ENCODE measurements at regions not wholly inside any gene's neighbourhood (a gene's known extent, or its start where the extent isn't known, plus 50 kb on each side); places are given as distances from the start of the nearest gene placed in this dataset.

DNA sequence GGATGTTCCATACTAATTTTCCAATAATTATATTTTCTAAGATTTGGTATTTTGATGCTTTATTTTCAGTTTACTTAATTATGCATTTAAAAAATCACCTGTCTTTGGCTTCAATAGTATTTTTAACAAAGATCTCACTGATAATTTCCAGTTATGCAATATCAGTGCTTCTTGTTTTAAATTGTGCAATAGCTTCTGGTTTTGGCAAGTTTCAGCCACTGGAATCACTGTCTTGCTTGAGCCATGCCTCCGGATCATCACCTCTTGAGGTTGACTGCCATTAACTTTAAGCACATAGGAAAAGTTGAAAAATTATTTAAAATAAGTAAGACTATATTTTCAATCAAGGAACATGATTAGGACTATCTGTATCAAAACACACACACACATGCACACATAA, 1242.1 kb downstream of the HACE1 start (continued):
- TF ChIP-seq, protein P1, sequence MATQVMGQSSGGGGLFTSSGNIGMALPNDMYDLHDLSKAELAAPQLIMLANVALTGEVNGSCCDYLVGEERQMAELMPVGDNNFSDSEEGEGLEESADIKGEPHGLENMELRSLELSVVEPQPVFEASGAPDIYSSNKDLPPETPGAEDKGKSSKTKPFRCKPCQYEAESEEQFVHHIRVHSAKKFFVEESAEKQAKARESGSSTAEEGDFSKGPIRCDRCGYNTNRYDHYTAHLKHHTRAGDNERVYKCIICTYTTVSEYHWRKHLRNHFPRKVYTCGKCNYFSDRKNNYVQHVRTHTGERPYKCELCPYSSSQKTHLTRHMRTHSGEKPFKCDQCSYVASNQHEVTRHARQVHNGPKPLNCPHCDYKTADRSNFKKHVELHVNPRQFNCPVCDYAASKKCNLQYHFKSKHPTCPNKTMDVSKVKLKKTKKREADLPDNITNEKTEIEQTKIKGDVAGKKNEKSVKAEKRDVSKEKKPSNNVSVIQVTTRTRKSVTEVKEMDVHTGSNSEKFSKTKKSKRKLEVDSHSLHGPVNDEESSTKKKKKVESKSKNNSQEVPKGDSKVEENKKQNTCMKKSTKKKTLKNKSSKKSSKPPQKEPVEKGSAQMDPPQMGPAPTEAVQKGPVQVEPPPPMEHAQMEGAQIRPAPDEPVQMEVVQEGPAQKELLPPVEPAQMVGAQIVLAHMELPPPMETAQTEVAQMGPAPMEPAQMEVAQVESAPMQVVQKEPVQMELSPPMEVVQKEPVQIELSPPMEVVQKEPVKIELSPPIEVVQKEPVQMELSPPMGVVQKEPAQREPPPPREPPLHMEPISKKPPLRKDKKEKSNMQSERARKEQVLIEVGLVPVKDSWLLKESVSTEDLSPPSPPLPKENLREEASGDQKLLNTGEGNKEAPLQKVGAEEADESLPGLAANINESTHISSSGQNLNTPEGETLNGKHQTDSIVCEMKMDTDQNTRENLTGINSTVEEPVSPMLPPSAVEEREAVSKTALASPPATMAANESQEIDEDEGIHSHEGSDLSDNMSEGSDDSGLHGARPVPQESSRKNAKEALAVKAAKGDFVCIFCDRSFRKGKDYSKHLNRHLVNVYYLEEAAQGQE (IDR thresholded peaks at IDR 0.05), result no peak

DNA sequence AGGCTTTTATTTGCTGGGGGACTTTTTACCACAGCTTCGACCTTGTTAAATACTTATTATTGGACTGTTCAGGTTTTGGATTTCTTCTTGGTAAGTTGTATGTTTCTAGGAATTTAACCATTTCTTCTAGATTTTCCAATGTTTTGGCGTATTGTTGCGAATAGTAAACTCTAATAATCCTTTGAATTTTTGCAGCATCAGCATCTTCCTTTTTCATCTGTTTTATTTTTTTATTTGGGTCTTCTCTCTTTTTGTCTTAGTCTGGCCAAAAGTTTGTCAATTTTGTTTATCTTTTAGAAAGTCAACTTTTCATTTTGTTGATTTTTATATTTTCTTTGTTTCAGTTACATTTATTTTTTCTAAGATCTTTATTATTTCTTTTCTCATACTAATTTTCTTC, 1272.0 kb downstream of the HACE1 start:
- H3K4me1 ChIP-seq (ENCODE audit: control insufficient read depth in 4 of 4, insufficient read depth in 4 of 4, low read length in 3 of 4), result no peaks in the 10 kb centered on the region
- no peak for DNase-seq (ENCODE audit: low spot score)
- H3K9ac ChIP-seq (ENCODE audit: low read depth in 1 of 2, low read length in 2 of 2), result no peak overlapping the region
- H3K27me3 ChIP-seq (ENCODE audit: control insufficient read depth in 4 of 4, insufficient read depth in 4 of 4, low read length in 3 of 4), result no peaks in the 10 kb centered on the region
- H3K36me3 ChIP-seq (ENCODE audit: control insufficient read depth in 4 of 4, insufficient read depth in 3 of 4, low read depth in 1 of 4, low read length in 3 of 4), result no peaks in the 10 kb centered on the region
- WGBS, result 90% methylated on average over 3 of the region's 3 CpGs
- H3K4me3 ChIP-seq (ENCODE audit: low read depth in 1 of 3, low read length in 3 of 3), result no peak overlapping the region
- TF ChIP-seq NR2F2 (IDR thresholded peaks at IDR 0.05) (no peak), SP1 (IDR thresholded peaks at IDR 0.05) (no peak), RAD21 (IDR thresholded peaks at IDR 0.05) (no peak), FOXA2 (IDR thresholded peaks at IDR 0.05) (no peak), TAF1 (conservative IDR thresholded peaks at IDR 0.05) (no peak), RXRA (IDR thresholded peaks at IDR 0.05) (no peak), GABPA (IDR thresholded peaks at IDR 0.05 in 1 of 2, conservative IDR thresholded peaks at IDR 0.05 in 1 of 2) (no peak)
- TF ChIP-seq, protein P1 (IDR thresholded peaks at IDR 0.05), result no peak
- TF ChIP-seq, protein P2, sequence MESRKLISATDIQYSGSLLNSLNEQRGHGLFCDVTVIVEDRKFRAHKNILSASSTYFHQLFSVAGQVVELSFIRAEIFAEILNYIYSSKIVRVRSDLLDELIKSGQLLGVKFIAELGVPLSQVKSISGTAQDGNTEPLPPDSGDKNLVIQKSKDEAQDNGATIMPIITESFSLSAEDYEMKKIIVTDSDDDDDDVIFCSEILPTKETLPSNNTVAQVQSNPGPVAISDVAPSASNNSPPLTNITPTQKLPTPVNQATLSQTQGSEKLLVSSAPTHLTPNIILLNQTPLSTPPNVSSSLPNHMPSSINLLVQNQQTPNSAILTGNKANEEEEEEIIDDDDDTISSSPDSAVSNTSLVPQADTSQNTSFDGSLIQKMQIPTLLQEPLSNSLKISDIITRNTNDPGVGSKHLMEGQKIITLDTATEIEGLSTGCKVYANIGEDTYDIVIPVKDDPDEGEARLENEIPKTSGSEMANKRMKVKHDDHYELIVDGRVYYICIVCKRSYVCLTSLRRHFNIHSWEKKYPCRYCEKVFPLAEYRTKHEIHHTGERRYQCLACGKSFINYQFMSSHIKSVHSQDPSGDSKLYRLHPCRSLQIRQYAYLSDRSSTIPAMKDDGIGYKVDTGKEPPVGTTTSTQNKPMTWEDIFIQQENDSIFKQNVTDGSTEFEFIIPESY (IDR thresholded peaks at IDR 0.05), result no peak
- TF ChIP-seq, protein P3, sequence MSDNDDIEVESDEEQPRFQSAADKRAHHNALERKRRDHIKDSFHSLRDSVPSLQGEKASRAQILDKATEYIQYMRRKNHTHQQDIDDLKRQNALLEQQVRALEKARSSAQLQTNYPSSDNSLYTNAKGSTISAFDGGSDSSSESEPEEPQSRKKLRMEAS (IDR thresholded peaks at IDR 0.05), result no peak
- no peaks in the 10 kb centered on the region for H3K9me3 ChIP-seq (ENCODE audit: control insufficient read depth in 4 of 4, low read length in 3 of 4)
- H3K27ac ChIP-seq (ENCODE audit: low read depth in 1 of 2, low read length in 2 of 2), result no peak overlapping the region

DNA sequence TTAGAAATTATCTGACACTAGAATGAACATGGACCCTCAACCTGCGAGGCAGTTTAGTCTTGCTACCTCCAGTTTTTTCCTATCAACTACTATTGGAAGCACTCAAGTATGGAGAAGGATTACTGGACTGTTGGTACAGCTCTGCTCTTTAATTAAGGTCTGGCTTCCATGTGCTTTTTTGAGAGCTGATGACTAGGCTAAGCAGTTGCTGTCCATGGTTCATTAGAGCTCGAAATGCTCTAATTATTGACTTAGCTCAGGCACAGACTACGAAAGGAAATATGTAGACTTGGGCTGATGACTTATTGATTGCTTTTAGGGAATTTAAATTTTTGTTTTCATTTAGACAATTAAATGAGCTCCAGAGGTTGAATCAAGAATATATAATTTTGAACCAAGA, 1281.6 kb downstream of the HACE1 start:
- WGBS, result 80% methylated on average over 3 of the region's 3 CpGs

More for the DNA sequence above, 1281.6 kb downstream of the HACE1 start:
- Histone ChIP-seq H3K9me3 (ENCODE audit: control insufficient read depth in 4 of 4, low read length in 3 of 4) (no peaks in the 10 kb centered on the region), H3K27ac (ENCODE audit: low read depth in 1 of 2, low read length in 2 of 2) (no peak overlapping the region), H3K9ac (ENCODE audit: low read depth in 1 of 2, low read length in 2 of 2) (no peak overlapping the region), H3K4me3 (ENCODE audit: low read depth in 1 of 3, low read length in 3 of 3) (no peak overlapping the region), H3K27me3 (ENCODE audit: control insufficient read depth in 4 of 4, insufficient read depth in 4 of 4, low read length in 3 of 4) (no peaks in the 10 kb centered on the region), H3K4me1 (ENCODE audit: control insufficient read depth in 4 of 4, insufficient read depth in 4 of 4, low read length in 3 of 4) (peaks cover 0 to 9% (median 5%) of the 10 kb centered on the region in 4 donors), H3K36me3 (ENCODE audit: control insufficient read depth in 4 of 4, insufficient read depth in 3 of 4, low read depth in 1 of 4, low read length in 3 of 4) (no peaks in the 10 kb centered on the region)
- DNase-seq (ENCODE audit: low spot score), result no peak
- TF ChIP-seq, protein P1 (IDR thresholded peaks at IDR 0.05), result peak; percentile 95
- TF ChIP-seq, protein P3 (IDR thresholded peaks at IDR 0.05), result no peak

Measured in liver (tissue), 7 donors.